Neural progenitor cell (in vitro differentiated cells): ENCODE measurements at regions not wholly inside any gene's neighbourhood (a gene's known extent, or its start where the extent isn't known, plus 50 kb on each side); places are given as distances from the start of the nearest gene placed in this dataset.

ENCODE experiments used
- DNase-seq: peaks from one replicate; pipeline ENCODE4 v3.0.0-alpha.2; 2016; ENCODE audit warnings: low spot score
- H2AFZ ChIP-seq: fragments of 200-600 bp; sonication (generic); replicated peaks from 2 replicates; pipeline ENCODE4 v1.6.1; 2016; ENCODE audit warnings: antibody characterized with exemption
- H3F3A ChIP-seq: fragments of 200-600 bp; sonication (generic); 2 replicates; pipeline ENCODE4 v1.6.1; 2016; ENCODE audit warnings: antibody characterized with exemption, low read depth
- H3K27ac ChIP-seq: fragments of 200-600 bp; sonication (generic); 2 replicates; pipeline ENCODE4 v1.5.1; 2016; ENCODE audit warnings: mild to moderate bottlenecking
- H3K27me3 ChIP-seq: fragments of 200-600 bp; sonication (generic); 2 replicates; pipeline ENCODE4 v1.6.1; 2016; ENCODE audit warnings: mild to moderate bottlenecking, moderate library complexity
- H3K36me3 ChIP-seq: fragments of 200-600 bp; sonication (generic); 2 replicates; pipeline ENCODE4 v1.5.1; 2016
- H3K4me1 ChIP-seq: fragments of 200-600 bp; sonication (generic); 2 replicates; pipeline ENCODE4 v1.6.1; 2016; ENCODE audit warnings: mixed run types
- H3K4me2 ChIP-seq: fragments of 200-600 bp; sonication (generic); 2 replicates; pipeline ENCODE4 v1.6.1; 2016
- H3K4me3 ChIP-seq: fragments of 200-600 bp; sonication (generic); 2 replicates; pipeline ENCODE4 v1.5.1; 2016
- H3K79me2 ChIP-seq: fragments of 200-600 bp; sonication (generic); 2 replicates; pipeline ENCODE4 v1.6.1; 2016; ENCODE audit warnings: low read depth
- H3K9ac ChIP-seq: fragments of 200-600 bp; sonication (generic); 2 replicates; pipeline ENCODE4 v1.6.1; 2016
- H3K9me3 ChIP-seq: fragments of 200-600 bp; sonication (generic); 2 replicates; pipeline ENCODE4 v1.5.1; 2016; ENCODE audit warnings: low read depth
- H4K20me1 ChIP-seq: fragments of 200-600 bp; sonication (generic); 2 replicates; pipeline ENCODE4 v1.6.1; 2016; ENCODE audit warnings: low read depth
- H3K27ac Mint-ChIP-seq: 3 replicates; pipeline ENCODE4 v1.8.0; 2021; ENCODE audit warnings: mixed read lengths
- H3K27me3 Mint-ChIP-seq: 2 replicates; pipeline ENCODE4 v1.8.0; 2022; ENCODE audit warnings: low read depth, mild to moderate bottlenecking, inconsistent platforms, moderate library complexity, mixed read lengths; ENCODE audit not compliant: insufficient read depth
- H3K36me3 Mint-ChIP-seq: 3 replicates; pipeline ENCODE4 v1.8.0; 2021; ENCODE audit warnings: mixed read lengths
- H3K4me1 Mint-ChIP-seq: 3 replicates; pipeline ENCODE4 v1.8.0; 2021; ENCODE audit warnings: mixed read lengths
- H3K4me3 Mint-ChIP-seq: 3 replicates; pipeline ENCODE4 v1.8.0; 2021; ENCODE audit warnings: mild to moderate bottlenecking, moderate library complexity, mixed read lengths
- H3K9me3 Mint-ChIP-seq: 3 replicates; pipeline ENCODE4 v1.8.0; 2020; ENCODE audit warnings: mixed read lengths
- EZH2 ChIP-seq: fragments of 200-600 bp; sonication (generic); IDR thresholded peaks from 2 replicates; pipeline ENCODE4 v1.6.1; 2017; ENCODE audit warnings: antibody characterized with exemption, mild to moderate bottlenecking, moderate library complexity
- EZH2phosphoT487 ChIP-seq: fragments of 200-600 bp; sonication (generic); IDR thresholded peaks from 2 replicates; pipeline ENCODE4 v1.6.1; 2017; ENCODE audit warnings: antibody characterized with exemption
- TF ChIP-seq, protein P1 (sequence below): fragments of 200-600 bp; sonication (generic); IDR thresholded peaks from 2 replicates; pipeline ENCODE4 v1.5.1; 2017; ENCODE audit warnings: antibody characterized with exemption, mild to moderate bottlenecking

DNA sequence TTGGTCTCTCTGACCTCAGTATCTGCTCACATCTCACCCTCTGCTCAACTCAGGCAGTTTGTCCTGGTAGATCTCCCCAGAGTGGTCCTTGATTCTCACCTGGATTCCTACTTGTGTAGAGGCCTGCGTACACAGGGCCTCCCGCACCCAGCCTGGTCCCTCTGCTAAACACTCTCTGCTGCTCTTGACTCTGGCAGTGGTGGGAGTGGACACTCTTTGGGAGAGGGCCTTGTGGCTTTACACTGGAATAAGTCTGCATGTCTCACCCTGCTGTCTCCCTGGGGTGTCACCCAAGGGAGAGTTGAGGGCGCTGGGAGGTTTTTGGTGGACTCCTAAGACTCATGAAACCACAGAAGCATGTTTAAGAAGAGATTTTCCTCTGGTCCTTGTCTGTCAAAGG is 57.3 kb upstream of the ECI2 start:
- Histone ChIP-seq H3K27ac (no peak overlapping the region), H3K4me3 (no peak overlapping the region), H4K20me1 (no peaks in the 10 kb centered on the region), H3K9me3 (no peaks in the 10 kb centered on the region), H3K4me1 (no peaks in the 10 kb centered on the region), H3F3A (no peaks in the 10 kb centered on the region), H2AFZ (no peak overlapping the region), H3K27me3 (no peaks in the 10 kb centered on the region), H3K79me2 (no peaks in the 10 kb centered on the region), H3K4me2 (no peak overlapping the region), H3K36me3 (no peaks in the 10 kb centered on the region), H3K9ac (no peak overlapping the region)
- H3K27me3 Mint-ChIP-seq: peaks cover 2% of the 10 kb centered on the region
- H3K4me1 Mint-ChIP-seq: peaks cover 4% of the 10 kb centered on the region
- no peaks in the 10 kb centered on the region for H3K36me3 Mint-ChIP-seq
- TF ChIP-seq, protein P1, sequence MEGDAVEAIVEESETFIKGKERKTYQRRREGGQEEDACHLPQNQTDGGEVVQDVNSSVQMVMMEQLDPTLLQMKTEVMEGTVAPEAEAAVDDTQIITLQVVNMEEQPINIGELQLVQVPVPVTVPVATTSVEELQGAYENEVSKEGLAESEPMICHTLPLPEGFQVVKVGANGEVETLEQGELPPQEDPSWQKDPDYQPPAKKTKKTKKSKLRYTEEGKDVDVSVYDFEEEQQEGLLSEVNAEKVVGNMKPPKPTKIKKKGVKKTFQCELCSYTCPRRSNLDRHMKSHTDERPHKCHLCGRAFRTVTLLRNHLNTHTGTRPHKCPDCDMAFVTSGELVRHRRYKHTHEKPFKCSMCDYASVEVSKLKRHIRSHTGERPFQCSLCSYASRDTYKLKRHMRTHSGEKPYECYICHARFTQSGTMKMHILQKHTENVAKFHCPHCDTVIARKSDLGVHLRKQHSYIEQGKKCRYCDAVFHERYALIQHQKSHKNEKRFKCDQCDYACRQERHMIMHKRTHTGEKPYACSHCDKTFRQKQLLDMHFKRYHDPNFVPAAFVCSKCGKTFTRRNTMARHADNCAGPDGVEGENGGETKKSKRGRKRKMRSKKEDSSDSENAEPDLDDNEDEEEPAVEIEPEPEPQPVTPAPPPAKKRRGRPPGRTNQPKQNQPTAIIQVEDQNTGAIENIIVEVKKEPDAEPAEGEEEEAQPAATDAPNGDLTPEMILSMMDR: no peak
- no peak for TF ChIP-seq EZH2phosphoT487
- TF ChIP-seq EZH2: no peak
- DNase-seq: no peak
- H3K4me3 Mint-ChIP-seq: no peak overlapping the region
- H3K9me3 Mint-ChIP-seq: peaks cover 13% of the 10 kb centered on the region
- H3K27ac Mint-ChIP-seq: no peak overlapping the region

DNA sequence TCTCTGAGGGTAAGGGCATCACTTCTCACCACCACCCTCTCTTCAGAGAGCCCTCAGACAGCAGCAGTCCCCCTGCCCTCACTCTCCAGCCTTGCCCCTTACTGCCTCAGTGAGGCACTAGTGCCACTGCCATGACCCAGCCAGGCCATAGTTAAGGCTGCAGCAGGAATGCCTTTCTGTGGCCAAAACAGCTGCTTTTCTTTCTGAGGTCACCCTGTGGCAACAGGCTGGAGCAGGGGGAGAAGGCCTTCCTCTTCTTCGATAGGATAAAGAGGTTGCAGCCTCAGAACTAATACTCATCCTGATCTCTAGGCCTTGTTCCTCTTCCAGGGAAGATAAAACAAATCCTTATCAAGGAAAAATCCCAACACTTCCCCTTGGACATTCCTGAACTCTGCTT is 56.8 kb upstream of the ECI2 start:
- Mint-ChIP-seq H3K4me3 (no peak overlapping the region), H3K4me1 (peaks cover under 1% of the 10 kb centered on the region), H3K9me3 (peaks cover 13% of the 10 kb centered on the region), H3K36me3 (no peaks in the 10 kb centered on the region), H3K27ac (no peak overlapping the region), H3K27me3 (peaks cover 2% of the 10 kb centered on the region)
- H3K27ac ChIP-seq: no peak overlapping the region
- DNase-seq: no peak
- H3K4me3 ChIP-seq: no peak overlapping the region
- no peaks in the 10 kb centered on the region for H3F3A ChIP-seq
- H2AFZ ChIP-seq: no peak overlapping the region
- H3K4me1 ChIP-seq: no peaks in the 10 kb centered on the region
- no peak overlapping the region for H3K4me2 ChIP-seq
- H3K9ac ChIP-seq: no peak overlapping the region
- no peaks in the 10 kb centered on the region for H3K27me3 ChIP-seq
- TF ChIP-seq EZH2phosphoT487 (no peak), EZH2 (no peak)
- TF ChIP-seq, protein P1: no peak
- no peaks in the 10 kb centered on the region for H3K79me2 ChIP-seq
- H4K20me1 ChIP-seq: no peaks in the 10 kb centered on the region
- H3K36me3 ChIP-seq: no peaks in the 10 kb centered on the region
- H3K9me3 ChIP-seq: no peaks in the 10 kb centered on the region

DNA sequence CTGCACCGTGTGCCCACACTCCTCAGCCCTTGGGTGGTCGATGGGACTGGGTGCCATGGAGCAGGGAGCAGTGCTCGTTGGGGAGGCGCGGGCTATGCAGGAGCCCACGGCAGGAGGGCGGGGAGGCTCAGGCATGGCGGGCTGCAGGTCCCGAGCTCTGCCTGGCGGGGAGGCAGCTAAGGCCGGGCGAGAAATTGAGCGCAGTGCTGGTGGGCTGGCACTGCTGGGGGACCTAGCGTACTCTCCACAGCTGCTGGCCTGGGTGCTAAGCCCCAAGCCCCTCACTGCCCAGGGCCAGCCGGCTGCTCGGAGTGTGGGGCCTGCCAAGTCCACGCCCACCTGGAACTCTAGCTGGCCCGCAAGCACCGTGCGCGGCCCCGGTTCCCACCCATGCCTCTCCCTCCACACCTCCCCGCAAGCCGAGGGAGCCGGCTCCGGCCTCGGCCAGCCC is 55.9 kb upstream of the ECI2 start:
- no peaks in the 10 kb centered on the region for H3K36me3 ChIP-seq
- H3K4me1 ChIP-seq: no peaks in the 10 kb centered on the region
- no peak overlapping the region for H2AFZ ChIP-seq
- Mint-ChIP-seq H3K4me1 (no peaks in the 10 kb centered on the region), H3K9me3 (peaks cover 13% of the 10 kb centered on the region), H3K27me3 (peaks cover 2% of the 10 kb centered on the region), H3K36me3 (no peaks in the 10 kb centered on the region), H3K27ac (no peak overlapping the region), H3K4me3 (no peak overlapping the region)
- no peak overlapping the region for H3K4me2 ChIP-seq
- TF ChIP-seq EZH2 (no peak), EZH2phosphoT487 (no peak)
- no peaks in the 10 kb centered on the region for H3F3A ChIP-seq
- H3K9ac ChIP-seq: no peak overlapping the region
- no peaks in the 10 kb centered on the region for H3K27me3 ChIP-seq
- H3K79me2 ChIP-seq: no peaks in the 10 kb centered on the region
- no peak overlapping the region for H3K27ac ChIP-seq
- no peaks in the 10 kb centered on the region for H4K20me1 ChIP-seq
- H3K9me3 ChIP-seq: no peaks in the 10 kb centered on the region
- DNase-seq: no peak
- no peak overlapping the region for H3K4me3 ChIP-seq

DNA sequence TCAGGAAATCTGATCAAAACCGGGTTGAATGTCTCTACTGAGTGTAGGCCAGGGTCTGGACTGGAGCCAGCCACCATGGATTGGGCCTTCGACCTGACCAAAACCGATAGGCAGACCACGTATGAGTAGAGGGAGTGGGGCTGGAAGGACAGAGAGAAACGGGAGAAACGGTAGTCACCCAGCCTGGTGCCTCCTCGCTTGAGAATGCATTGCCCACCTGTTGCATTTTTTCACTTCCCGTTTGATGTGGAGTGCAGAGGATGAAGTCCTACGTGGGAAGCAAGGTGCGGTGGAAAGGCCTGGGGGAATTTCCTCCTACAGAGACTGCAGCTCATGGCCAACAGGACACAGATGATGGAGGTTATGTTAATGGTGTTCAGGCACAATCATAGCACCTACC is 53.9 kb upstream of the ECI2 start:
- H3K79me2 ChIP-seq: no peaks in the 10 kb centered on the region
- H3K27me3 ChIP-seq: no peaks in the 10 kb centered on the region
- Mint-ChIP-seq H3K4me3 (no peak overlapping the region), H3K9me3 (peaks cover 22% of the 10 kb centered on the region), H3K36me3 (no peaks in the 10 kb centered on the region), H3K4me1 (no peaks in the 10 kb centered on the region), H3K27ac (no peak overlapping the region), H3K27me3 (peaks cover 5% of the 10 kb centered on the region)
- H3K9me3 ChIP-seq: no peaks in the 10 kb centered on the region
- no peaks in the 10 kb centered on the region for H3K4me1 ChIP-seq
- DNase-seq: no peak
- no peak overlapping the region for H2AFZ ChIP-seq
- no peak overlapping the region for H3K4me2 ChIP-seq
- H3K9ac ChIP-seq: no peak overlapping the region
- no peaks in the 10 kb centered on the region for H3F3A ChIP-seq
- no peak overlapping the region for H3K27ac ChIP-seq
- no peaks in the 10 kb centered on the region for H3K36me3 ChIP-seq
- TF ChIP-seq EZH2phosphoT487 (no peak), EZH2 (no peak)
- TF ChIP-seq, protein P1: no peak
- H4K20me1 ChIP-seq: no peaks in the 10 kb centered on the region
- no peak overlapping the region for H3K4me3 ChIP-seq
